HG02588 (cell line): ENCODE measurements at regions not wholly inside any gene's neighbourhood (a gene's known extent, or its start where the extent isn't known, plus 50 kb on each side); places are given as distances from the start of the nearest gene placed in this dataset.

Source experiments
- ATAC-seq: cut with Tn5 transposase; IDR thresholded peaks from one replicate; pipeline ENCODE4 v1.9.1; 2021; ENCODE audit warnings: mild to moderate bottlenecking, moderate library complexity; ENCODE audit not compliant: unreplicated experiment

- ATAC-seq: no peak
Measured at GRCh38 chr3:40848421-40848820, 323.7 kb downstream of the ZNF621 start.

- ATAC-seq: no peak
Measured at GRCh38 chr3:40850861-40851260, 326.1 kb downstream of the ZNF621 start.

- ATAC-seq: no peak
Measured at GRCh38 chr3:40851836-40852235, 327.1 kb downstream of the ZNF621 start.

GRCh38 chr3:40852712-40853111 is 328.0 kb downstream of the ZNF621 start:
- ATAC-seq: no peak

GRCh38 chr3:40853474-40853873 is 328.7 kb downstream of the ZNF621 start:
- no peak for ATAC-seq

GRCh38 chr3:40855871-40856270 is 331.1 kb downstream of the ZNF621 start:
- ATAC-seq: no peak

- no peak for ATAC-seq
Measured at GRCh38 chr3:40858364-40859115, 333.8 kb downstream of the ZNF621 start.

- ATAC-seq: no peak
Measured at GRCh38 chr3:40862946-40863345, 336.4 kb upstream of the CTNNB1 start.

GRCh38 chr3:40864146-40864782 is 335.0 kb upstream of the CTNNB1 start:
- ATAC-seq: no peak

- ATAC-seq: no peak
Measured at GRCh38 chr3:40864915-40865314, 334.4 kb upstream of the CTNNB1 start.

GRCh38 chr3:40867797-40868196 is 331.5 kb upstream of the CTNNB1 start:
- no peak for ATAC-seq

GRCh38 chr3:40869013-40869412 is 330.3 kb upstream of the CTNNB1 start:
- no peak for ATAC-seq

GRCh38 chr3:40869939-40870338 is 329.4 kb upstream of the CTNNB1 start:
- no peak for ATAC-seq

GRCh38 chr3:40871394-40871793 is 327.9 kb upstream of the CTNNB1 start:
- no peak for ATAC-seq

GRCh38 chr3:40872258-40872920 is 326.9 kb upstream of the CTNNB1 start:
- ATAC-seq: no peak

GRCh38 chr3:40873476-40873875 is 325.8 kb upstream of the CTNNB1 start:
- ATAC-seq: no peak

- no peak for ATAC-seq
Measured at GRCh38 chr3:40873934-40874699, 325.2 kb upstream of the CTNNB1 start.

GRCh38 chr3:40875581-40875980 is 323.7 kb upstream of the CTNNB1 start:
- no peak for ATAC-seq

GRCh38 chr3:40876009-40876408 is 323.3 kb upstream of the CTNNB1 start:
- no peak for ATAC-seq

- ATAC-seq: no peak
Measured at GRCh38 chr3:40876496-40876895, 322.8 kb upstream of the CTNNB1 start.
